H1 (cell line): ENCODE measurements at regions not wholly inside any gene's neighbourhood (a gene's known extent, or its start where the extent isn't known, plus 50 kb on each side); places are given as distances from the start of the nearest gene placed in this dataset.
"Not testable (repeated sequence)": the region's sequence is repeated elsewhere in the genome, so short reads cannot be mapped to it uniquely, and the experiment has no call there.

Source experiments
- EGR1 ChIP-seq: IDR thresholded peaks from 2 replicates; pipeline ENCODE4 v1.6.1; 2011; ENCODE audit warnings: low read depth, low read length, borderline replicate concordance
- GTF2F1 ChIP-seq: IDR thresholded peaks from 2 replicates; pipeline ENCODE4 v1.6.1; 2012; ENCODE audit warnings: low read depth, low read length, improper control_type of control experiment, borderline replicate concordance
- POLR2A ChIP-seq, 2 experiments: IDR thresholded peaks; 1 replicate in 1 of 2; 2 replicates in 1 of 2; pipeline ENCODE4 v1.6.1; 2011; ENCODE audit warnings: low read depth in 2 of 2, low read length in 2 of 2, mild to moderate bottlenecking in 2 of 2; ENCODE audit errors: control extremely low read depth in 1 of 2
- RAD21 ChIP-seq, 2 experiments: IDR thresholded peaks in 1 of 2; conservative IDR thresholded peaks in 1 of 2; 2 replicates each; pipeline ENCODE4 v1.6.1; 2011; ENCODE audit warnings: low read depth in 2 of 2, low read length in 2 of 2, improper control_type of control experiment in 1 of 2, inconsistent platforms in 1 of 2, mild to moderate bottlenecking in 1 of 2, moderate library complexity in 1 of 2
- SP1 ChIP-seq: IDR thresholded peaks from 2 replicates; pipeline ENCODE4 v1.6.1; 2011; ENCODE audit warnings: low read depth, low read length

DNA sequence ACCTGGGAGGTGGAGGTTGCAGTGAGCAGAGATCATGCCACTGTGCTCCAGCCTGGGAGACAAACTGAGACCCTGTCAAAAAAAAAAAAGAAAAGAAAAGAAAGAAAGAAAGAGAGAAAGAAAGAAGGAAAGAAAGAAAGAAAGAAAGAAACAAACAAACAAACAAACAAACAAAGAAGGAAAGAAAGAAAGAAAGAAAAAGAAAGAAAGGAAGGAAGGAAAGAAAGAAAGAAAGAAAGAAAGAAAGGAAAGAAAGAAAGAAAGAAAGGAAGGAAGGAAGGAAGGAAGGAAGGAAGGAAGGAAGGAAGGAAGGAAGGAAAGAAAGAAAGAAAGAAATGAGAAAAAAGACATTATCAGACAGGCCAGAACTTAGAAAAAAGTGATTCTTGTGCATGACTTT is 291.0 kb upstream of the FOXK1 start:
- TF ChIP-seq EGR1; POLR2A (IDR thresholded peaks at IDR 0.05; ENCODE audit: control extremely low read depth in 1 of 2, low read depth in 2 of 2, low read length in 2 of 2); SP1; GTF2F1; RAD21 (IDR thresholded peaks at IDR 0.05 in 1 of 2, conservative IDR thresholded peaks at IDR 0.05 in 1 of 2; ENCODE audit: low read depth in 2 of 2, low read length in 2 of 2): not testable (repeated sequence)
